ENCODE measurements at regions not wholly inside any gene's neighbourhood (a gene's known extent, or its start where the extent isn't known, plus 50 kb on each side); places are given as distances from the start of the nearest gene placed in this dataset.

GRCh38 chr4:42205541-42205940, 53.1 kb upstream of the BEND4 start:
- no peak overlapping the region for H3K27ac ChIP-seq
- TF ChIP-seq, protein P1, sequence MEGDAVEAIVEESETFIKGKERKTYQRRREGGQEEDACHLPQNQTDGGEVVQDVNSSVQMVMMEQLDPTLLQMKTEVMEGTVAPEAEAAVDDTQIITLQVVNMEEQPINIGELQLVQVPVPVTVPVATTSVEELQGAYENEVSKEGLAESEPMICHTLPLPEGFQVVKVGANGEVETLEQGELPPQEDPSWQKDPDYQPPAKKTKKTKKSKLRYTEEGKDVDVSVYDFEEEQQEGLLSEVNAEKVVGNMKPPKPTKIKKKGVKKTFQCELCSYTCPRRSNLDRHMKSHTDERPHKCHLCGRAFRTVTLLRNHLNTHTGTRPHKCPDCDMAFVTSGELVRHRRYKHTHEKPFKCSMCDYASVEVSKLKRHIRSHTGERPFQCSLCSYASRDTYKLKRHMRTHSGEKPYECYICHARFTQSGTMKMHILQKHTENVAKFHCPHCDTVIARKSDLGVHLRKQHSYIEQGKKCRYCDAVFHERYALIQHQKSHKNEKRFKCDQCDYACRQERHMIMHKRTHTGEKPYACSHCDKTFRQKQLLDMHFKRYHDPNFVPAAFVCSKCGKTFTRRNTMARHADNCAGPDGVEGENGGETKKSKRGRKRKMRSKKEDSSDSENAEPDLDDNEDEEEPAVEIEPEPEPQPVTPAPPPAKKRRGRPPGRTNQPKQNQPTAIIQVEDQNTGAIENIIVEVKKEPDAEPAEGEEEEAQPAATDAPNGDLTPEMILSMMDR (conservative IDR thresholded peaks at IDR 0.05): no peak

DNA sequence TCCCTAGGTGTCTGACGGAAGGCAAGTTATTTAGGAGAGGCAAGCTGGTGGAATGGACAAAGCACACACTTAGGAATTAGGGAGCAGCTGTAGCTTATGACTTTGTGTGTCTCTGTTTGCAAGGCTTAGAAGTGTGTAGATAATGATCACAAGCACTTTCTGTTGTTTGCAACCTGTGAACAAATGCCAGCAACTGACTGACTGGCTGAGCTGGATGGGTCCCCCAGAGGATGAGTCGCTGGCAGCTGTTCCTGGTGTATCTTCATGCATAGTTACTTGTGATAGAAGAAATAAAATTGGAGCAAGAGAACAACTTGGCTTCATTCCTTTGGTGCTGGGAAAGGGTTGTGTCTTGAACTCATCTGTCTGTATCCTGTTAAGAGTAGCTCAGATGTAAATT, 64.2 kb upstream of the BEND4 start:
- peak overlapping the region; percentile 67 for H3K27ac ChIP-seq
- TF ChIP-seq, protein P1 (conservative IDR thresholded peaks at IDR 0.05): no peak

DNA sequence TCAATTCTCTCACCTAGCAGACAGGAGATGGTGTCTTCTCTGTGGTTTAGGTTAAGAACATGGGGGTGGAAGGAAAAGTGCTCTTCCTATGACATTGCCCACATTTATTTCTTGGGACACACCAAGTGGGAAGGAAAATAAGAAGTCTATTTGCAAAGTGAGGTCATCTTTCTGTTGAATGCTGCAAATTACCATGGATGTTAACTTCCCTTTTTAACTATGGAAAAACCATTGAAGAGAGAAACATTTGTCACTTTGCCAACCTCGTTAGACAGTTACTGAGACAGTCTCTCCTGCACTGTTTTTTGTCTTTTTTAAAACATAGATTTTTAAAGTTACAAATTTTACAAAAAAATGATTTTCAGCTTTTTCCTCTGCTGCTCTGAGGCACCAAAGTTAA, 72.8 kb upstream of the BEND4 start:
- H3K27ac ChIP-seq: no peak overlapping the region
- TF ChIP-seq, protein P1 (conservative IDR thresholded peaks at IDR 0.05): no peak

DNA sequence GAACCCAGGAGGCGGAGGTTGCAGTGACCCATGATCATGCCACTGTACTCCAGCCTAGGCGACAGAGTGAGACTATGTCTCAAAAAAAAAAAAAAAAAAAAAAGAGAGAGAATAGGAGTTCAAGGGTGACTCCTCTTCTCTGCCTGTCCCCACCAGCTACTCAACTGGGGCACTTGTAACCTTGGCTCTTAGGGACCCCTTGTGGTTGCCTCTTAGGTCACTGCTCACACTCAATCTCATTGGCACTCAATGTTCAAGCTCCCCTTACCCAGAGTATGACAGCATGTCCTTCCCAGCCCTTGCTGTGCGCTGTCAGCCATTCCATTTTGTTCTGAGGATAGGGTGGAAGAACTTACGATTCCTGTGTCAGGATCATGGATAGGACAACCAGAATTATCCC, 82.4 kb upstream of the BEND4 start:
- no peak overlapping the region for H3K27ac ChIP-seq
- TF ChIP-seq, protein P1 (conservative IDR thresholded peaks at IDR 0.05): no peak

DNA sequence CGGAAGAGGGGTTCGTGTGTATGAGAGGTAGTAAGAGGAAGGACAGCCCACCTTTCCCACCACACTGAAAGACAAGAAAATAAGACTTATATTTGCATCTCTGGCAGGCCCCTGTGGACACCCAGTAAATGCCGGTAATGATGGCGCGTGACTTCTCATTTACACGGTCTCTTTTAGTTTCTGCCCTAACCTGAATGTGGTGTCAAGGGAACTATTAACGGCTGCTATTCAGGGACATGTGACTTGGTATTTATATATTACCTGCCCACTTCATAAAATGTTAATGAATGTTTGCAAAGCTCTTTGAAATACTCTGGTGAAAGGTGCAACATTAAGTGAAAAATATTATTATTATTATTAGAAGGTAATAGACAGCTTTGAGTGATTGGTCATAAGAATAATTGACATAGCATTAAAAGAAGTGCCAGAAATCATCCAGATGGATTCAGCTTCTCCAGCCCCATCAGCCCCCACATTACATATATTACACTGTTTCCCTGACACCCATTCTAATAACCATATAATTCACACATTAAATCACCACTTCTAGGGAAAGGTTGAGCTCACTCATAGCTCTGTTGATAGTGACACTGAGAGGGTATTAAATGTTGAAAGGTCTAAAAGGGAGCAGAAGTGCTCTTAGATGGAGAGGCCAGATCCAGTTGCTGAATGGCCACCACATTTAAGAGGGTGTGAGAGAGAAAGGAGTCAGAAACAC, 83.0 kb upstream of the BEND4 start:
- TF ChIP-seq, protein P1 (conservative IDR thresholded peaks at IDR 0.05): no peak
- H3K27ac ChIP-seq: no peak overlapping the region

GRCh38 chr4:42237010-42237409, 84.6 kb upstream of the BEND4 start:
- TF ChIP-seq, protein P1 (conservative IDR thresholded peaks at IDR 0.05): no peak
- H3K27ac ChIP-seq: no peak overlapping the region

GRCh38 chr4:42237451-42237850, 85.0 kb upstream of the BEND4 start:
- H3K27ac ChIP-seq: no peak overlapping the region
- TF ChIP-seq, protein P1 (conservative IDR thresholded peaks at IDR 0.05): no peak
